Neuron (in vitro differentiated cells): ENCODE measurements at regions not wholly inside any gene's neighbourhood (a gene's known extent, or its start where the extent isn't known, plus 50 kb on each side); places are given as distances from the start of the nearest gene placed in this dataset.

Source experiments
- H2AFZ ChIP-seq: one replicate; pipeline ENCODE4 v1.6.1; 2013; ENCODE audit warnings: low read depth, mild to moderate bottlenecking, inconsistent platforms, low read length, moderate library complexity
- H3K27me3 ChIP-seq: one replicate; pipeline ENCODE4 v1.6.1; 2013; ENCODE audit warnings: low read length; ENCODE audit not compliant: insufficient read depth
- H3K36me3 ChIP-seq: one replicate; pipeline ENCODE4 v1.6.1; 2013; ENCODE audit warnings: low read length; ENCODE audit not compliant: insufficient read depth
- H3K4me1 ChIP-seq: one replicate; pipeline ENCODE4 v1.6.1; 2013; ENCODE audit warnings: low read length; ENCODE audit not compliant: insufficient read depth
- H3K4me3 ChIP-seq: 2 replicates; pipeline ENCODE4 v1.5.1; 2013; ENCODE audit warnings: mild to moderate bottlenecking, low read length, moderate library complexity
- H3K9me3 ChIP-seq: one replicate; pipeline ENCODE4 v1.6.1; 2013; ENCODE audit warnings: low read length

GRCh38 chr2:59924346-59924745 is 629.1 kb downstream of the BCL11A start:
- Histone ChIP-seq H3K4me3 (no peak overlapping the region), H2AFZ (no peak overlapping the region)

GRCh38 chr2:59922450-59922849 is 631.0 kb downstream of the BCL11A start:
- Histone ChIP-seq H3K27me3 (no peaks in the 10 kb centered on the region), H3K4me3 (no peak overlapping the region), H3K4me1 (no peaks in the 10 kb centered on the region), H3K9me3 (no peaks in the 10 kb centered on the region), H2AFZ (no peak overlapping the region), H3K36me3 (no peaks in the 10 kb centered on the region)

More at GRCh38 chr2:59924346-59924745, 629.1 kb downstream of the BCL11A start:
- Histone ChIP-seq H3K36me3 (no peaks in the 10 kb centered on the region), H3K27me3 (no peaks in the 10 kb centered on the region), H3K4me1 (no peaks in the 10 kb centered on the region), H3K9me3 (no peaks in the 10 kb centered on the region)

- no peaks in the 10 kb centered on the region for H3K9me3 ChIP-seq
- H3K4me3 ChIP-seq: no peak overlapping the region
- H3K36me3 ChIP-seq: no peaks in the 10 kb centered on the region
- no peaks in the 10 kb centered on the region for H3K4me1 ChIP-seq
- H3K27me3 ChIP-seq: no peaks in the 10 kb centered on the region
- no peak overlapping the region for H2AFZ ChIP-seq
These were observed 631.7 kb downstream of the BCL11A start for GRCh38 chr2:59921743-59922142.

- no peaks in the 10 kb centered on the region for H3K9me3 ChIP-seq
- H3K36me3 ChIP-seq: no peaks in the 10 kb centered on the region
- no peaks in the 10 kb centered on the region for H3K27me3 ChIP-seq
- H3K4me1 ChIP-seq: no peaks in the 10 kb centered on the region
- no peak overlapping the region for H3K4me3 ChIP-seq
- H2AFZ ChIP-seq: no peak overlapping the region
These were observed 632.5 kb downstream of the BCL11A start for GRCh38 chr2:59920961-59921360.

- Histone ChIP-seq H3K4me3 (no peak overlapping the region), H3K36me3 (no peaks in the 10 kb centered on the region), H3K27me3 (no peaks in the 10 kb centered on the region), H3K4me1 (no peaks in the 10 kb centered on the region), H2AFZ (no peak overlapping the region), H3K9me3 (no peaks in the 10 kb centered on the region)
These were observed 633.1 kb downstream of the BCL11A start for GRCh38 chr2:59920307-59920706.

- Histone ChIP-seq H3K27me3 (no peaks in the 10 kb centered on the region), H2AFZ (no peak overlapping the region), H3K36me3 (no peaks in the 10 kb centered on the region), H3K9me3 (no peaks in the 10 kb centered on the region), H3K4me3 (no peak overlapping the region), H3K4me1 (no peaks in the 10 kb centered on the region)
These were observed 633.9 kb downstream of the BCL11A start for GRCh38 chr2:59919579-59919978.

- Histone ChIP-seq H3K4me3 (no peak overlapping the region), H3K27me3 (no peaks in the 10 kb centered on the region)
These were observed 641.4 kb downstream of the BCL11A start for GRCh38 chr2:59912042-59912441.

GRCh38 chr2:59910166-59910565 is 643.3 kb downstream of the BCL11A start:
- peaks cover 20% of the 10 kb centered on the region for H3K4me1 ChIP-seq
- no peaks in the 10 kb centered on the region for H3K27me3 ChIP-seq
- H3K36me3 ChIP-seq: no peaks in the 10 kb centered on the region
- H3K4me3 ChIP-seq: no peak overlapping the region
- H3K9me3 ChIP-seq: no peaks in the 10 kb centered on the region
- no peak overlapping the region for H2AFZ ChIP-seq

More at GRCh38 chr2:59912042-59912441, 641.4 kb downstream of the BCL11A start:
- Histone ChIP-seq H2AFZ (no peak overlapping the region), H3K9me3 (no peaks in the 10 kb centered on the region), H3K36me3 (no peaks in the 10 kb centered on the region), H3K4me1 (peaks cover 20% of the 10 kb centered on the region)

GRCh38 chr2:59909147-59909546 is 644.3 kb downstream of the BCL11A start:
- Histone ChIP-seq H3K9me3 (no peaks in the 10 kb centered on the region), H2AFZ (no peak overlapping the region), H3K27me3 (no peaks in the 10 kb centered on the region), H3K4me3 (no peak overlapping the region), H3K4me1 (peaks cover 20% of the 10 kb centered on the region), H3K36me3 (no peaks in the 10 kb centered on the region)

- Histone ChIP-seq H3K4me3 (no peak overlapping the region), H2AFZ (no peak overlapping the region), H3K4me1 (no peaks in the 10 kb centered on the region), H3K36me3 (no peaks in the 10 kb centered on the region), H3K9me3 (no peaks in the 10 kb centered on the region), H3K27me3 (no peaks in the 10 kb centered on the region)
These were observed 647.7 kb downstream of the BCL11A start for GRCh38 chr2:59905731-59906130.

GRCh38 chr2:59903994-59904544 is 649.4 kb downstream of the BCL11A start:
- H3K27me3 ChIP-seq: no peaks in the 10 kb centered on the region
- no peaks in the 10 kb centered on the region for H3K9me3 ChIP-seq
- H2AFZ ChIP-seq: no peak overlapping the region
- H3K4me3 ChIP-seq: no peak overlapping the region
- no peaks in the 10 kb centered on the region for H3K4me1 ChIP-seq
- H3K36me3 ChIP-seq: no peaks in the 10 kb centered on the region

GRCh38 chr2:59900728-59901452 is 652.6 kb downstream of the BCL11A start:
- H3K36me3 ChIP-seq: no peaks in the 10 kb centered on the region
- H3K4me3 ChIP-seq: no peak overlapping the region
- H3K4me1 ChIP-seq: no peaks in the 10 kb centered on the region
- H3K27me3 ChIP-seq: no peaks in the 10 kb centered on the region
- no peak overlapping the region for H2AFZ ChIP-seq
- no peaks in the 10 kb centered on the region for H3K9me3 ChIP-seq

- no peaks in the 10 kb centered on the region for H3K4me1 ChIP-seq
- H3K9me3 ChIP-seq: no peaks in the 10 kb centered on the region
- no peaks in the 10 kb centered on the region for H3K27me3 ChIP-seq
- H2AFZ ChIP-seq: no peak overlapping the region
- H3K36me3 ChIP-seq: no peaks in the 10 kb centered on the region
- H3K4me3 ChIP-seq: no peak overlapping the region
These were observed 653.8 kb downstream of the BCL11A start for GRCh38 chr2:59899692-59900091.
